ENCODE measurements at regions not wholly inside any gene's neighbourhood (a gene's known extent, or its start where the extent isn't known, plus 50 kb on each side); places are given as distances from the start of the nearest gene placed in this dataset.

- TF ChIP-seq POLR2A (IDR thresholded peaks at IDR 0.05) (no peak), CTCF (IDR thresholded peaks at IDR 0.05) (no peak)
- H3K36me3 ChIP-seq: no peaks in the 10 kb centered on the region
- no peak for DNase-seq
These were observed 244.6 kb upstream of the ANO3 start for GRCh38 chr11:26087120-26087935.

GRCh38 chr11:26088391-26088790, 243.5 kb upstream of the ANO3 start:
- no peak for DNase-seq
- intact Hi-C loops (cut with DNase I; ENCODE audit: low total_unique reads): no loop called here
- no peak overlapping the region for H3K4me3 ChIP-seq
- H3K27ac ChIP-seq: no peak overlapping the region
- no peaks in the 10 kb centered on the region for H3K4me1 ChIP-seq
- no peaks in the 10 kb centered on the region for H3K9me3 ChIP-seq
- H3K36me3 ChIP-seq: no peaks in the 10 kb centered on the region
- TF ChIP-seq POLR2A (IDR thresholded peaks at IDR 0.05) (no peak), CTCF (IDR thresholded peaks at IDR 0.05) (no peak)
- H3K27me3 ChIP-seq: no peaks in the 10 kb centered on the region

More at GRCh38 chr11:26087120-26087935, 244.6 kb upstream of the ANO3 start:
- Histone ChIP-seq H3K4me1 (no peaks in the 10 kb centered on the region), H3K9me3 (no peaks in the 10 kb centered on the region), H3K4me3 (no peak overlapping the region), H3K27me3 (no peaks in the 10 kb centered on the region), H3K27ac (no peak overlapping the region)
- intact Hi-C loops (cut with DNase I; ENCODE audit: low total_unique reads): no loop called here

- H3K9me3 ChIP-seq: no peaks in the 10 kb centered on the region
- no peak overlapping the region for H3K4me3 ChIP-seq
- no peaks in the 10 kb centered on the region for H3K4me1 ChIP-seq
- intact Hi-C loops (cut with DNase I; ENCODE audit: low total_unique reads): no loop called here
- TF ChIP-seq CTCF (IDR thresholded peaks at IDR 0.05): no peak
- TF ChIP-seq POLR2A (IDR thresholded peaks at IDR 0.05): no peak
- no peaks in the 10 kb centered on the region for H3K36me3 ChIP-seq
- DNase-seq: no peak
- no peak overlapping the region for H3K27ac ChIP-seq
- no peaks in the 10 kb centered on the region for H3K27me3 ChIP-seq
These were observed 241.3 kb upstream of the ANO3 start for GRCh38 chr11:26090651-26091050.

- DNase-seq: no peak
- H3K9me3 ChIP-seq: no peaks in the 10 kb centered on the region
- H3K4me3 ChIP-seq: no peak overlapping the region
- no peaks in the 10 kb centered on the region for H3K4me1 ChIP-seq
- no peak overlapping the region for H3K27ac ChIP-seq
- intact Hi-C loops (cut with DNase I; ENCODE audit: low total_unique reads): no loop called here
- H3K36me3 ChIP-seq: no peaks in the 10 kb centered on the region
- TF ChIP-seq POLR2A (IDR thresholded peaks at IDR 0.05) (no peak), CTCF (IDR thresholded peaks at IDR 0.05) (no peak)
- H3K27me3 ChIP-seq: no peaks in the 10 kb centered on the region
These were observed 238.7 kb upstream of the ANO3 start for GRCh38 chr11:26093206-26093605.

- TF ChIP-seq POLR2A (IDR thresholded peaks at IDR 0.05): no peak
- TF ChIP-seq CTCF (IDR thresholded peaks at IDR 0.05): no peak
- DNase-seq: no peak
- Histone ChIP-seq H3K36me3 (no peaks in the 10 kb centered on the region), H3K27ac (no peak overlapping the region), H3K27me3 (no peaks in the 10 kb centered on the region), H3K4me3 (no peak overlapping the region), H3K4me1 (no peaks in the 10 kb centered on the region), H3K9me3 (no peaks in the 10 kb centered on the region)
- intact Hi-C loops (cut with DNase I; ENCODE audit: low total_unique reads): no loop called here
These were observed 236.6 kb upstream of the ANO3 start for GRCh38 chr11:26095340-26095739.
